ENCODE measurements at regions not wholly inside any gene's neighbourhood (a gene's known extent, or its start where the extent isn't known, plus 50 kb on each side); places are given as distances from the start of the nearest gene placed in this dataset.

DNA sequence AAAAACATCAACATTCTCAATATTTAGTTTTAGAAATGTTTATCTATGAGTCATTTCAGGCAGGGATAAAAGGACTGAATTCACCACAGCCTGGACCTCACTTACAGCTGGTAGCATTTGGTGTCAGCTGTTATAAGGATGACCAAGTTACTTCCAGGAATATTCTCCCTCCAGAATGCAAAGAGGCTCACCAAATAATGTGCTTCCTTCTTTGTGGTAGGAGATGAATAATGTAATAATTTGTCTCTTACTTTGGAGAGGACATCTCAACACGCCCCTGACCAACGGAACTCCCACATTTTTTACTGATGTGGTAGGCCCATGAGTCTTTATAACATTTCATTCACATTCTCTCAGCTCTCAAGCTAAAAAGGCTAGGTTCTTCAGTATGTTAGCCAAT lies 825.9 kb upstream of the GRAMD2B start:
- H3K4me1 Mint-ChIP-seq (ENCODE audit: low read depth) = no peaks in the 10 kb centered on the region
- H3K4me3 Mint-ChIP-seq = no peak overlapping the region
- CTCF ChIA-PET = no interaction called here
- Histone ChIP-seq H3K27ac (ENCODE audit: low read depth in 1 of 2, low read length in 2 of 2) (no peak overlapping the region), H3K36me3 (ENCODE audit: insufficient read depth, low read length) (no peaks in the 10 kb centered on the region), H3K9me3 (ENCODE audit: control insufficient read depth in 1 of 2, insufficient read depth in 1 of 2, low read length in 2 of 2) (no peaks in the 10 kb centered on the region), H3K27me3 (ENCODE audit: control insufficient read depth in 1 of 2, insufficient read depth in 2 of 2, low read length in 2 of 2) (no peaks in the 10 kb centered on the region), H3K4me1 (ENCODE audit: insufficient read depth, low read length) (no peaks in the 10 kb centered on the region), H3K4me3 (ENCODE audit: low read length) (no peak overlapping the region)
- no peak overlapping the region for H3K27ac Mint-ChIP-seq
- H3K27me3 Mint-ChIP-seq = no peaks in the 10 kb centered on the region
- intact Hi-C loops (cut with DNase I, micrococcal nuclease) = no loop called here
- POLR2A ChIA-PET = no interaction called here
- no peaks in the 10 kb centered on the region for H3K36me3 Mint-ChIP-seq (ENCODE audit: low read depth)
- TF ChIP-seq CTCF (IDR thresholded peaks at IDR 0.05) = no peak
- ATAC-seq (ENCODE audit: poor library complexity) (no peak), DNase-seq (no peak)
- H3K9me3 Mint-ChIP-seq = peaks cover 3% of the 10 kb centered on the region

- TF ChIP-seq CTCF (IDR thresholded peaks at IDR 0.05) = no peak
- Mint-ChIP-seq H3K27ac (no peak overlapping the region), H3K9me3 (peaks cover 7% of the 10 kb centered on the region), H3K27me3 (no peaks in the 10 kb centered on the region), H3K36me3 (ENCODE audit: low read depth) (no peaks in the 10 kb centered on the region), H3K4me1 (ENCODE audit: low read depth) (no peaks in the 10 kb centered on the region), H3K4me3 (no peak overlapping the region)
- no peak overlapping the region for H3K27ac ChIP-seq (ENCODE audit: low read depth in 1 of 2, low read length in 2 of 2)
- DNase-seq (no peak), ATAC-seq (ENCODE audit: poor library complexity) (no peak)
- H3K27me3 ChIP-seq (ENCODE audit: control insufficient read depth in 1 of 2, insufficient read depth in 2 of 2, low read length in 2 of 2) = no peaks in the 10 kb centered on the region
- H3K4me3 ChIP-seq (ENCODE audit: low read length) = no peak overlapping the region
- ChIA-PET POLR2A (no interaction called here), CTCF (no interaction called here)
- no peaks in the 10 kb centered on the region for H3K36me3 ChIP-seq (ENCODE audit: insufficient read depth, low read length)
- intact Hi-C loops (cut with DNase I, micrococcal nuclease) = no loop called here
- H3K4me1 ChIP-seq (ENCODE audit: insufficient read depth, low read length) = no peaks in the 10 kb centered on the region
- no peaks in the 10 kb centered on the region for H3K9me3 ChIP-seq (ENCODE audit: control insufficient read depth in 1 of 2, insufficient read depth in 1 of 2, low read length in 2 of 2)
These were observed 822.6 kb upstream of the GRAMD2B start for GRCh38 chr5:125600559-125600958.

- Histone ChIP-seq H3K27me3 (ENCODE audit: control insufficient read depth in 1 of 2, insufficient read depth in 2 of 2, low read length in 2 of 2) (no peaks in the 10 kb centered on the region), H3K9me3 (ENCODE audit: control insufficient read depth in 1 of 2, insufficient read depth in 1 of 2, low read length in 2 of 2) (no peaks in the 10 kb centered on the region), H3K27ac (ENCODE audit: low read depth in 1 of 2, low read length in 2 of 2) (no peak overlapping the region), H3K4me3 (ENCODE audit: low read length) (no peak overlapping the region), H3K4me1 (ENCODE audit: insufficient read depth, low read length) (no peaks in the 10 kb centered on the region), H3K36me3 (ENCODE audit: insufficient read depth, low read length) (no peaks in the 10 kb centered on the region)
- intact Hi-C loops (cut with DNase I, micrococcal nuclease) = no loop called here
- Mint-ChIP-seq H3K4me1 (ENCODE audit: low read depth) (no peaks in the 10 kb centered on the region), H3K9me3 (peaks cover 7% of the 10 kb centered on the region), H3K27me3 (no peaks in the 10 kb centered on the region), H3K27ac (no peak overlapping the region), H3K4me3 (no peak overlapping the region), H3K36me3 (ENCODE audit: low read depth) (no peaks in the 10 kb centered on the region)
- ATAC-seq (ENCODE audit: poor library complexity) = no peak
- ChIA-PET CTCF (no interaction called here), POLR2A (no interaction called here)
- no peak for DNase-seq
- TF ChIP-seq CTCF (IDR thresholded peaks at IDR 0.05) = no peak
These were observed 821.0 kb upstream of the GRAMD2B start for GRCh38 chr5:125602184-125602583.

Measured in CD4-positive, alpha-beta T cell (primary cell).